GM23338 (cell line): ENCODE measurements at regions not wholly inside any gene's neighbourhood (a gene's known extent, or its start where the extent isn't known, plus 50 kb on each side); places are given as distances from the start of the nearest gene placed in this dataset.

Experiments
- ATAC-seq: fragments of 200-7000 bp; cut with Tn5 transposase; 3 replicates; pipeline ENCODE4 v1.9.1; 2020
- DNase-seq: peaks from one replicate; pipeline ENCODE4 v3.0.0-alpha.2; 2015; ENCODE audit warnings: low spot score
- H2AFZ ChIP-seq: fragments of 200-600 bp; sonication (generic); 2 replicates; pipeline ENCODE4 v1.8.0; 2016; ENCODE audit warnings: antibody characterized with exemption, mild to moderate bottlenecking, moderate library complexity
- H3F3A ChIP-seq: fragments of 200-600 bp; sonication (generic); replicated peaks from 2 replicates; pipeline ENCODE4 v1.8.0; 2017; ENCODE audit warnings: antibody characterized with exemption, mixed run types, low read depth
- H3K27ac ChIP-seq: fragments of 200-600 bp; sonication (generic); 2 replicates; pipeline ENCODE4 v1.6.1; 2016; ENCODE audit warnings: low read depth
- H3K27me3 ChIP-seq: fragments of 200-600 bp; sonication (generic); 2 replicates; pipeline ENCODE4 v1.8.0; 2016; ENCODE audit warnings: mild to moderate bottlenecking, mixed run types, moderate library complexity; ENCODE audit not compliant: insufficient read depth
- H3K36me3 ChIP-seq: fragments of 200-600 bp; sonication (generic); 2 replicates; pipeline ENCODE4 v1.8.0; 2016; ENCODE audit warnings: mild to moderate bottlenecking; ENCODE audit not compliant: insufficient read depth
- H3K4me1 ChIP-seq: fragments of 200-600 bp; sonication (generic); 2 replicates; pipeline ENCODE4 v1.8.0; 2016; ENCODE audit warnings: mild to moderate bottlenecking, moderate library complexity; ENCODE audit not compliant: insufficient read depth
- H3K4me2 ChIP-seq: fragments of 200-600 bp; sonication (generic); 2 replicates; pipeline ENCODE4 v1.7.1; 2017; ENCODE audit warnings: mixed run types
- H3K4me3 ChIP-seq: fragments of 200-600 bp; sonication (generic); 2 replicates; pipeline ENCODE4 v1.6.1; 2016; ENCODE audit warnings: mixed run types
- H3K79me2 ChIP-seq: fragments of 200-600 bp; sonication (generic); replicated peaks from 2 replicates; pipeline ENCODE4 v1.8.0; 2017; ENCODE audit warnings: mild to moderate bottlenecking; ENCODE audit not compliant: insufficient read depth
- H3K9me2 ChIP-seq: fragments of 200-600 bp; sonication (generic); 2 replicates; pipeline ENCODE4 v1.8.0; 2017; ENCODE audit not compliant: insufficient read depth
- H4K20me1 ChIP-seq: fragments of 200-600 bp; sonication (generic); replicated peaks from 2 replicates; pipeline ENCODE4 v1.8.0; 2017; ENCODE audit warnings: mild to moderate bottlenecking; ENCODE audit not compliant: insufficient read depth
- H3K27ac Mint-ChIP-seq: 2 replicates; pipeline ENCODE4 v1.8.0; 2020; ENCODE audit warnings: inconsistent platforms, mild to moderate bottlenecking, moderate library complexity, mixed read lengths
- H3K27me3 Mint-ChIP-seq: 3 replicates; pipeline ENCODE4 v1.8.0; 2022; ENCODE audit warnings: low read depth, mild to moderate bottlenecking, moderate library complexity, mixed read lengths, inconsistent platforms; ENCODE audit not compliant: insufficient read depth, poor library complexity
- H3K36me3 Mint-ChIP-seq: 3 replicates; pipeline ENCODE4 v1.8.0; 2021; ENCODE audit warnings: low read depth, mild to moderate bottlenecking, inconsistent platforms, moderate library complexity, mixed read lengths
- H3K4me1 Mint-ChIP-seq: 3 replicates; pipeline ENCODE4 v1.8.0; 2020; ENCODE audit warnings: mild to moderate bottlenecking, inconsistent platforms, mixed read lengths
- H3K4me3 Mint-ChIP-seq: 3 replicates; pipeline ENCODE4 v1.8.0; 2021; ENCODE audit warnings: moderate library complexity, mild to moderate bottlenecking, inconsistent platforms, mixed read lengths
- H3K9me3 Mint-ChIP-seq: 3 replicates; pipeline ENCODE4 v1.8.0; 2020; ENCODE audit warnings: moderate library complexity, mild to moderate bottlenecking, inconsistent platforms, mixed read lengths
- CREB1 ChIP-seq: fragments of 250-450 bp; sonication (Bioruptor Pico); IDR thresholded peaks from 2 replicates; pipeline ENCODE4 v1.5.0; 2020; ENCODE audit warnings: low read depth, mild to moderate bottlenecking, moderate library complexity
- CTCF ChIP-seq, 2 experiments: fragments of 200-600 bp in 1 of 2; sonication (generic) in 1 of 2; conservative IDR thresholded peaks; 2 replicates each; pipeline versions ENCODE4 v1.5.1 to v1.6.1; 2016 to 2017; ENCODE audit warnings: antibody characterized with exemption in 2 of 2, low read depth in 2 of 2, mild to moderate bottlenecking in 2 of 2, moderate library complexity in 1 of 2
- REST ChIP-seq: IDR thresholded peaks from one replicate; pipeline ENCODE4 v1.6.1; 2018; ENCODE audit warnings: antibody characterized with exemption; ENCODE audit not compliant: unreplicated experiment
- ZNF462 ChIP-seq: fragments of 250-450 bp; sonication (Bioruptor Pico); IDR thresholded peaks from 2 replicates; pipeline ENCODE4 v1.5.0; 2020; ENCODE audit warnings: mild to moderate bottlenecking, moderate library complexity

GRCh38 chr7:80063834-80064233 is 70.8 kb upstream of the GNAI1 start (continued):
- TF ChIP-seq REST, result no peak
- TF ChIP-seq ZNF462 (CRISPR knock-in tag), result no peak

- H2AFZ ChIP-seq, result no peak overlapping the region
Observed at GRCh38 chr7:80060218-80060806, 74.3 kb upstream of the GNAI1 start.

More at GRCh38 chr7:80060218-80060806, 74.3 kb upstream of the GNAI1 start:
- Mint-ChIP-seq H3K27ac (no peak overlapping the region), H3K4me3 (no peak overlapping the region), H3K36me3 (peaks cover 5% of the 10 kb centered on the region), H3K27me3 (peaks cover 3% of the 10 kb centered on the region), H3K9me3 (peaks cover 10% of the 10 kb centered on the region), H3K4me1 (peaks cover 6% of the 10 kb centered on the region; the same call in 2 of the 3 replicates)
- DNase-seq, result peak; percentile 64
- no peaks in the 10 kb centered on the region for H3K79me2 ChIP-seq
- H4K20me1 ChIP-seq, result no peaks in the 10 kb centered on the region
- no peaks in the 10 kb centered on the region; the same call in 1 of the 2 replicates for H3K9me2 ChIP-seq
- H3K27me3 ChIP-seq, result no peaks in the 10 kb centered on the region
- no peaks in the 10 kb centered on the region for H3K36me3 ChIP-seq
- H3K4me1 ChIP-seq, result no peaks in the 10 kb centered on the region
- no peaks in the 10 kb centered on the region for H3F3A ChIP-seq
- TF ChIP-seq CREB1 (CRISPR knock-in tag) (no peak), CTCF (conservative IDR thresholded peaks at IDR 0.05; ENCODE audit: low read depth in 2 of 2) (peak in 1 of 2 experiments; percentile 79; a peak in 3 of 4 replicates)
- H3K4me2 ChIP-seq, result no peak overlapping the region
- no peak for ATAC-seq
- no peak overlapping the region for H3K4me3 ChIP-seq
- no peak overlapping the region for H3K27ac ChIP-seq
